GM12892 (cell line): ENCODE measurements at regions not wholly inside any gene's neighbourhood (a gene's known extent, or its start where the extent isn't known, plus 50 kb on each side); places are given as distances from the start of the nearest gene placed in this dataset.

Source experiments
- POLR2A ChIP-seq: IDR thresholded peaks from 2 replicates; pipeline ENCODE4 v1.6.1; 2011; ENCODE audit warnings: low read depth, low read length, control low read depth
- POLR2AphosphoS5 ChIP-seq: IDR thresholded peaks from 2 replicates; pipeline ENCODE4 v1.6.1; 2011; ENCODE audit warnings: low read depth, low read length, control low read depth
- TAF1 ChIP-seq: IDR thresholded peaks from 2 replicates; pipeline ENCODE4 v1.6.1; 2011; ENCODE audit warnings: low read depth, mild to moderate bottlenecking, control low read depth, low read length, borderline replicate concordance

- no peak for TF ChIP-seq TAF1
- TF ChIP-seq POLR2A, result no peak
- no peak for TF ChIP-seq POLR2AphosphoS5
These were observed 298.1 kb upstream of the PITX2 start for GRCh38 chr4:110920990-110921389.
